ENCODE measurements at regions not wholly inside any gene's neighbourhood (a gene's known extent, or its start where the extent isn't known, plus 50 kb on each side); places are given as distances from the start of the nearest gene placed in this dataset.

GRCh38 chr5:109942646-109943045, 252.9 kb downstream of the MAN2A1 start:
- CTCF ChIA-PET: no interaction called here
- no peak overlapping the region for H2AFZ ChIP-seq (replicated peaks; ENCODE audit: low read length, poor library complexity)
- no peak overlapping the region for H4K5ac ChIP-seq (ENCODE audit: low read depth, low read length)
- no peak overlapping the region for H2AK9ac ChIP-seq (replicated peaks; ENCODE audit: low read depth, low read length, poor library complexity)
- BruUV-seq (replicated peaks): no TSS peak
- DNase-seq: no peak
- H3K18ac ChIP-seq (ENCODE audit: low read depth, low read length): no peak overlapping the region
- intact Hi-C loops (cut with micrococcal nuclease): no loop called here
- no peaks in the 10 kb centered on the region for H4K20me1 ChIP-seq (ENCODE audit: insufficient read depth, low read length)
- no peak overlapping the region for H2BK120ac ChIP-seq (ENCODE audit: low read depth, low read length)
- POLR2A ChIA-PET (ENCODE audit: unreplicated experiment): no interaction called here
- no peak overlapping the region for H3K4me3 ChIP-seq (ENCODE audit: insufficient read depth, low read depth, low read length)
- no peak overlapping the region for H3K27ac ChIP-seq (ENCODE audit: insufficient read depth, low read length)
- no peak overlapping the region for H2AK5ac ChIP-seq (ENCODE audit: low read depth, low read length)
- H3K4ac ChIP-seq (ENCODE audit: low read depth, low read length): no peak overlapping the region
- dilution Hi-C loops (cut with HindIII; ENCODE audit: low sequenced_read_pairs, unreplicated experiment): no loop called here
- no peak overlapping the region for H3K56ac ChIP-seq (ENCODE audit: extremely low read depth, insufficient read depth, low read length)
- H4K8ac ChIP-seq (ENCODE audit: low read depth in 2 of 2, low read length in 2 of 2): no peak overlapping the region
- H4K91ac ChIP-seq (ENCODE audit: insufficient read depth, low read depth, low read length): no peak overlapping the region
- H2BK15ac ChIP-seq (ENCODE audit: low read depth, low read length): no peak overlapping the region
- in situ Hi-C loops (cut with MboI; ENCODE audit: low sequenced_read_pairs): no loop called here
- WGBS, 2 experiments (ENCODE audit: extremely low coverage in 2 of 2, insufficient read length in 1 of 2): no CpG with 5 or more reads among the region's 1 CpG
- H3K9me1 ChIP-seq (ENCODE audit: insufficient read depth, low read length): no peaks in the 10 kb centered on the region
- ATAC-seq (ENCODE audit: low read depth): no peak
- H3K9ac ChIP-seq (ENCODE audit: low read depth, low read length): no peak overlapping the region
- no peaks in the 10 kb centered on the region for H3K79me1 ChIP-seq (ENCODE audit: low read depth in 1 of 2, low read length in 2 of 2)
- no peaks in the 10 kb centered on the region for H3K36me3 ChIP-seq (ENCODE audit: control insufficient read depth, insufficient read depth, low read length)
- no peak overlapping the region for H3K14ac ChIP-seq (replicated peaks; ENCODE audit: low read depth, low read length)
- TF ChIP-seq MAFK (IDR thresholded peaks at IDR 0.05; ENCODE audit: low read depth, low read length) (no peak), SMC3 (IDR thresholded peaks at IDR 0.05; ENCODE audit: low read depth, low read length) (no peak), USF2 (IDR thresholded peaks at IDR 0.05; ENCODE audit: low read depth, low read length) (no peak), RCOR1 (IDR thresholded peaks at IDR 0.05; ENCODE audit: insufficient replicate concordance, low read length) (no peak), ELK1 (IDR thresholded peaks at IDR 0.05; ENCODE audit: borderline replicate concordance, low read depth, low read length) (no peak), RFX5 (IDR thresholded peaks at IDR 0.05; ENCODE audit: low read depth, low read length) (no peak), CEBPB (IDR thresholded peaks at IDR 0.05; ENCODE audit: low read depth, low read length) (no peak), MXI1 (IDR thresholded peaks at IDR 0.05; ENCODE audit: borderline replicate concordance, low read depth, low read length) (no peak), CTCF (conservative IDR thresholded peaks at IDR 0.05; ENCODE audit: low read depth, low read length) (no peak), MAZ (IDR thresholded peaks at IDR 0.05; ENCODE audit: borderline replicate concordance, low read depth, low read length) (no peak), POLR2A (IDR thresholded peaks at IDR 0.05; ENCODE audit: low read depth, low read length) (no peak), FOS (IDR thresholded peaks at IDR 0.05; ENCODE audit: low read depth, low read length) (no peak), RAD21 (IDR thresholded peaks at IDR 0.05; ENCODE audit: low read length) (no peak)
- no peak overlapping the region for H3K4me2 ChIP-seq (ENCODE audit: low read depth, low read length)
- H2BK5ac ChIP-seq (ENCODE audit: low read depth, low read length, poor library complexity, severe bottlenecking): no peak overlapping the region
- no peak overlapping the region for H2BK20ac ChIP-seq (ENCODE audit: low read depth, low read length)
- H3K9me3 ChIP-seq (ENCODE audit: control insufficient read depth, insufficient read depth, low read length): no peaks in the 10 kb centered on the region
- no peaks in the 10 kb centered on the region for H3K4me1 ChIP-seq (ENCODE audit: control insufficient read depth, insufficient read depth, low read length)
- peaks cover 2% of the 10 kb centered on the region for H3K27me3 ChIP-seq (ENCODE audit: control insufficient read depth, insufficient read depth, low read length)
- no peak overlapping the region for H3K23ac ChIP-seq (ENCODE audit: low read depth, low read length)

All from IMR-90 (cell line).